Osteocyte (in vitro differentiated cells): ENCODE measurements at regions not wholly inside any gene's neighbourhood (a gene's known extent, or its start where the extent isn't known, plus 50 kb on each side); places are given as distances from the start of the nearest gene placed in this dataset.

ENCODE experiments used
- DNase-seq: peaks from one replicate; pipeline ENCODE4 v3.0.0; 2021; ENCODE audit warnings: mixed read lengths; ENCODE audit not compliant: unreplicated experiment; ENCODE audit errors: extremely low spot score
- H3K27ac Mint-ChIP-seq: one replicate; pipeline ENCODE4 v1.8.0; 2021; ENCODE audit warnings: mild to moderate bottlenecking, mixed read lengths; ENCODE audit not compliant: unreplicated experiment
- H3K27me3 Mint-ChIP-seq: one replicate; pipeline ENCODE4 v1.8.0; 2021; ENCODE audit warnings: mixed read lengths; ENCODE audit not compliant: unreplicated experiment
- H3K36me3 Mint-ChIP-seq: one replicate; pipeline ENCODE4 v1.8.0; 2021; ENCODE audit warnings: mixed read lengths; ENCODE audit not compliant: unreplicated experiment
- H3K4me1 Mint-ChIP-seq: one replicate; pipeline ENCODE4 v1.8.0; 2021; ENCODE audit warnings: mixed read lengths; ENCODE audit not compliant: unreplicated experiment
- H3K4me3 Mint-ChIP-seq: one replicate; pipeline ENCODE4 v1.8.0; 2021; ENCODE audit warnings: mild to moderate bottlenecking, moderate library complexity, mixed read lengths; ENCODE audit not compliant: unreplicated experiment
- H3K9me3 Mint-ChIP-seq: one replicate; pipeline ENCODE4 v1.8.0; 2021; ENCODE audit warnings: mixed read lengths; ENCODE audit not compliant: unreplicated experiment
- TF ChIP-seq, protein P1 (sequence below): fragments of 200-600 bp; sonication (generic); IDR thresholded peaks from 2 replicates; pipeline ENCODE4 v1.5.0; 2021; ENCODE audit warnings: antibody characterized with exemption, mild to moderate bottlenecking, moderate library complexity

GRCh38 chr10:129193148-129193547 is 273.9 kb upstream of the MGMT start:
- Mint-ChIP-seq H3K27me3 (no peaks in the 10 kb centered on the region), H3K9me3 (peaks cover 28% of the 10 kb centered on the region), H3K36me3 (no peaks in the 10 kb centered on the region), H3K4me1 (peaks cover 13% of the 10 kb centered on the region), H3K4me3 (no peak overlapping the region), H3K27ac (no peak overlapping the region)
- TF ChIP-seq, protein P1, sequence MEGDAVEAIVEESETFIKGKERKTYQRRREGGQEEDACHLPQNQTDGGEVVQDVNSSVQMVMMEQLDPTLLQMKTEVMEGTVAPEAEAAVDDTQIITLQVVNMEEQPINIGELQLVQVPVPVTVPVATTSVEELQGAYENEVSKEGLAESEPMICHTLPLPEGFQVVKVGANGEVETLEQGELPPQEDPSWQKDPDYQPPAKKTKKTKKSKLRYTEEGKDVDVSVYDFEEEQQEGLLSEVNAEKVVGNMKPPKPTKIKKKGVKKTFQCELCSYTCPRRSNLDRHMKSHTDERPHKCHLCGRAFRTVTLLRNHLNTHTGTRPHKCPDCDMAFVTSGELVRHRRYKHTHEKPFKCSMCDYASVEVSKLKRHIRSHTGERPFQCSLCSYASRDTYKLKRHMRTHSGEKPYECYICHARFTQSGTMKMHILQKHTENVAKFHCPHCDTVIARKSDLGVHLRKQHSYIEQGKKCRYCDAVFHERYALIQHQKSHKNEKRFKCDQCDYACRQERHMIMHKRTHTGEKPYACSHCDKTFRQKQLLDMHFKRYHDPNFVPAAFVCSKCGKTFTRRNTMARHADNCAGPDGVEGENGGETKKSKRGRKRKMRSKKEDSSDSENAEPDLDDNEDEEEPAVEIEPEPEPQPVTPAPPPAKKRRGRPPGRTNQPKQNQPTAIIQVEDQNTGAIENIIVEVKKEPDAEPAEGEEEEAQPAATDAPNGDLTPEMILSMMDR = no peak
- DNase-seq = no peak

GRCh38 chr10:129194181-129194870 is 272.7 kb upstream of the MGMT start:
- H3K4me1 Mint-ChIP-seq = peaks cover 13% of the 10 kb centered on the region
- H3K4me3 Mint-ChIP-seq = no peak overlapping the region
- H3K27ac Mint-ChIP-seq = no peak overlapping the region
- peaks cover 28% of the 10 kb centered on the region for H3K9me3 Mint-ChIP-seq
- H3K27me3 Mint-ChIP-seq = no peaks in the 10 kb centered on the region
- TF ChIP-seq, protein P1 = no peak
- no peaks in the 10 kb centered on the region for H3K36me3 Mint-ChIP-seq
- DNase-seq = no peak

DNA sequence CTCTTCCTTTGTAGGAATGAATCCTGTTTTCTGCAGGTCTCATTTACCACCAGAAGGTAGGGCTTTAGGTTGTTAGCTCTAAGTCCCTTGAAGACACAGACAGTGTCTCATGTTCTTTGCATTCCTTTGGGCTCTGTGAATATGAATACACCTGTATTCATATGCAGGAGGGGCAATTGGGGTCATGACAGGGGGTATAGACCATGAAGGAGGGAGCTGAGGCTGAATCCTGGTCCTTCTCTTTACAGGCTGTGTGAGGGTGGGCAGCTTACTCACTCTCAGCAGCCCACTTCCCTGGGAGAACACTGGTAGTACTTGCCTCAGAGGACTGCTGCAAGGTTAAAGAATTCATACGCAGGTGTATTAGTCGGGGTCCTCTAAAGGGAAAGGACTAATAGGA is 267.2 kb upstream of the MGMT start:
- no peaks in the 10 kb centered on the region for H3K36me3 Mint-ChIP-seq
- no peak overlapping the region for H3K27ac Mint-ChIP-seq
- no peaks in the 10 kb centered on the region for H3K4me1 Mint-ChIP-seq
- DNase-seq = no peak
- H3K27me3 Mint-ChIP-seq = no peaks in the 10 kb centered on the region
- peaks cover 29% of the 10 kb centered on the region for H3K9me3 Mint-ChIP-seq
- TF ChIP-seq, protein P1 = no peak
- H3K4me3 Mint-ChIP-seq = no peak overlapping the region

- no peak overlapping the region for H3K4me3 Mint-ChIP-seq
- no peak overlapping the region for H3K27ac Mint-ChIP-seq
Measured at GRCh38 chr10:129203819-129204218, 263.2 kb upstream of the MGMT start.

GRCh38 chr10:129207297-129207696 is 259.7 kb upstream of the MGMT start:
- Mint-ChIP-seq H3K27ac (no peak overlapping the region), H3K4me1 (no peaks in the 10 kb centered on the region), H3K4me3 (no peak overlapping the region), H3K36me3 (no peaks in the 10 kb centered on the region), H3K27me3 (no peaks in the 10 kb centered on the region), H3K9me3 (peaks cover 14% of the 10 kb centered on the region)
- no peak for DNase-seq
- TF ChIP-seq, protein P1 = no peak

More at GRCh38 chr10:129203819-129204218, 263.2 kb upstream of the MGMT start:
- TF ChIP-seq, protein P1 = no peak
- H3K9me3 Mint-ChIP-seq = peaks cover 19% of the 10 kb centered on the region
- DNase-seq = no peak
- H3K4me1 Mint-ChIP-seq = no peaks in the 10 kb centered on the region
- H3K27me3 Mint-ChIP-seq = no peaks in the 10 kb centered on the region
- no peaks in the 10 kb centered on the region for H3K36me3 Mint-ChIP-seq
